CD4-positive, alpha-beta T cell treated with Interferon alpha-2 for 1 hour (primary cell): ENCODE measurements at regions not wholly inside any gene's neighbourhood (a gene's known extent, or its start where the extent isn't known, plus 50 kb on each side); places are given as distances from the start of the nearest gene placed in this dataset.
A peak's percentile ranks its signal among the peaks of the same experiment; 100 is the strongest.
"Not testable (repeated sequence)": the region's sequence is repeated elsewhere in the genome, so short reads cannot be mapped to it uniquely, and the experiment has no call there.

Experiments used
- DNase-seq, 2 donors: peaks; one replicate each; pipeline ENCODE4 v3.0.0-alpha.2; 2020 to 2022

DNA sequence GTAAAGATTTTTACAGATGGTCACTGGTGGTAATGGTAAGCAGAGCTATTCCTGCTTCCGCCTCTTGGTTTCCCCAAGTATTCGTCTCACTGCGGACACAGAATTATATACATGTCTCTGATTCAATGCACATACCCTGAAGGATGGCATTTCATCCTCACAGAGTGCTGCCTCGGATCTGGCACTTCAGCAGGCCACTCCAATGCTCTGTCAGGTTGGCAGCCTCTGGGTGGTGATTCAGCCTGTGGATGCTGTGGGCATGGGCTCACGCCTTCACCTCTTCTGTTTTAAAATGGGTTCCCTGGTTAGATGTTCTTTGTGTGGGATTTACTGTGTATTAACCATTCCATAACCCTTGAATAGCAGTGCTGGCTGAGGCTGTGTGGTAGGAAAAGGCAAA is 182.6 kb upstream of the ZNF608 start:
- DNase-seq: no peak

DNA sequence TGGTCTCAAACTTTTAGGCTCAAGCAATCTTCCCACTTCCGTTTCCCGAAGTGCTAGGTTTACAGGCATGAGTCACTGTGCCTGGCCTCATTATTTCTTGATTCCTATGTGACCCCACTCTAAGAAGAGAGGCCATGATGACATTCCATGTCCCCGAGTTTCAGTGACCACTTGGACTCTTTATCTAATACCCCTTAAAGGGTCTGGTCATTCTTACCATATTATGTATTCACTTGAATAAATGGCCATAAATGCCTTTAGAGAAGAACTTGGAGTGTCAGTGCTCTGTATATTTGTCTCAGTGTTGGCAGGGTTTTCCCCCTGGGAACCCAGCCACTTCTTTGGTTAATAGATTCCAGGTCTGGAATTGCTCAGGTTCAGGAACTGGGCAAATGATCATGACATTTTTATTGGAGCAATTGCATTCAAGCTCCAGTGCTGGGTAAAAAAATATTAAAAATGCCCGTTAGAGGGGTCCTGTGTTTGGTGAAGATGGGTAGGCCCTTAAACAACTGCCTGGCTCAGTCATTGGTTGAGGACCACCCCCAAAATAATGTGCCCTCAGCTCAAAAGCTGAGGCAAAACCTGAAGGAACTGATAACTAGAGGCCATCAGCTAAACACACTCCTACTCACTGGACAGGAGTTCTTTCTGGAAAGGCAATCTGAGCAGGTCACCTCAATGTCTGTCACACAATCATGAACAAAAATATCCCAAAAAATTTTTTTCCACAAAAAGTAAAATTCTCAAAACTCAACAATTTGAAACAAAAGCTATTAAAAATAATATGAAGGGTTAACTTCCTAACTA is 186.6 kb upstream of the ZNF608 start:
- no peak for DNase-seq

DNA sequence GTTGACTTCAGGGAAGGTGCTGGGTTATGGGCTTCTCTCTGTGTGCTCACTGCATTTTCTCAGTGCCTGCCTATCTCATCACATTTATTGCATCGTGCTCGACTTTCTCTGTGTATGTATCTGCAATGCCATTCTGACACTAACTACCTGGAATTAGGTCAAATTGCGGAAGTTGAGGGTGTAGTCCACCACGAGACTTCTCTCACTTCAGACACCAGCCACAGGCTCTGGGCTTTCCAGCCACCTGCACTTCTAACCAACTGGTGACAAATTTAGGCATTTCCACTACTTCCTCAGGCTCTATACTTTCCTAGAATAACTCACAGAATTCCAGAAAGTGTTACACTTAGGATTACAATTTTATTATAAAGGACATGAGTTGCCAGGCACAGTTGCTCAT is 188.6 kb upstream of the ZNF608 start:
- DNase-seq: peak; percentile 18 to 64

DNA sequence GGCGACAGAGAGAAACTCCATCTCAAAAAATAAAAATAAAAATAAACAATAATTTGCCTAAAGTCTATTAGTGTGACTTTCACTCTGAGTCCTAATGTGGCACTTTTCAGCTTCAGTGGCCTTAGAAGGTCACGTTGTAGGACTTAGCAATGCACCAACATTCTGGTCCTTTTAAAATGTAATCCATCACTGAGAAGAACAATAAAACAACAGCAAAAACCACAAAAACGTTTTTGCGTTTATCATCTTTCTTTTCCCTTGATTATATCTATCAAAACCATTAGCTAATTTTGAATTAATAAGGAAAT is 190.1 kb upstream of the ZNF608 start:
- no peak for DNase-seq

DNA sequence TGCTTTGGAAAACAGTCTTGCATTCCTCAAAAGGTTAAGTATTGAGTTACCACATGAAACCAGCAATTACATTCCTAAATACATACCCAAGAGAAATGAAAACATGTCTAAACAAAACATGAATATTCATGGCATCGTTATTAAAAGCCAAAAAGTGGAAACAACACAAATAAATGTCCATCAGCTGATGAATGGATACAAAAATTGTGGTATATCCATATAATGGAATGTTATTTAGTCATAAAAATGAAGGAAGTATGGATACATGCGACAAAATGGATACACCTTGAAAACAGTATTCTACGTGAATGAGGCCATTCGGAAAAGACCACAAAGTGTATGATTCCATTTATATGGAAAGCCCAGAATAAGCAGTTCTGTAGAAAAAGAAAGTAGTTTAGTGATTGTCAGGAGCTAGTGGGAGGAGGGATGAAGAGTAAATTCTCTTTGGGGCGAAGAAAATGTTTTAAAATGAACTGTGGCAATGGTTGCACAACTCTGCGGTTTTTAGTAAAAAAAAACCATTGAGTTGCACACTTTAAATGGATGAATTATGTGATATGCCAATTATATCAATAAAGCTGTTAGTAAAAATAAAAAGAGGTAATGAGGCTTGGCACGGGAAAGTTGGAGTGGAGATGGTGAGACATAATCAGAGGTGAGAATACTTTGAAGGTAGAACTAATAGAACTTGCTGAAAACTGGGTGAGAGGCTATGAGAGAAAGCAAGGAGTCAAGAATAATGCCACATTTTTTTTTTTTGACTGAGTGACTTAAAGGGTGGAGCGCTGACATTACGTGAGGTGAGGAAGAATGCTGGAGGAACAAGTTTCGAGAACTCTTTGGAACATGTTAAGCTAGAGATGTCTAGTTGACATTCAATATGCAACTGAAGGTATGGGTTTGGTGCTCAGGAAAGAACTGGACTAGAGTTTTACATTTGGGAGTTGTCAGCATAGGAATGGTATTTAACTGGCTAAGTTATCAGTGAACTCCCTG is 194.9 kb upstream of the ZNF608 start:
- no peak for DNase-seq

GRCh38 chr5:124948062-124948753 is 201.8 kb upstream of the ZNF608 start:
- no peak for DNase-seq

DNA sequence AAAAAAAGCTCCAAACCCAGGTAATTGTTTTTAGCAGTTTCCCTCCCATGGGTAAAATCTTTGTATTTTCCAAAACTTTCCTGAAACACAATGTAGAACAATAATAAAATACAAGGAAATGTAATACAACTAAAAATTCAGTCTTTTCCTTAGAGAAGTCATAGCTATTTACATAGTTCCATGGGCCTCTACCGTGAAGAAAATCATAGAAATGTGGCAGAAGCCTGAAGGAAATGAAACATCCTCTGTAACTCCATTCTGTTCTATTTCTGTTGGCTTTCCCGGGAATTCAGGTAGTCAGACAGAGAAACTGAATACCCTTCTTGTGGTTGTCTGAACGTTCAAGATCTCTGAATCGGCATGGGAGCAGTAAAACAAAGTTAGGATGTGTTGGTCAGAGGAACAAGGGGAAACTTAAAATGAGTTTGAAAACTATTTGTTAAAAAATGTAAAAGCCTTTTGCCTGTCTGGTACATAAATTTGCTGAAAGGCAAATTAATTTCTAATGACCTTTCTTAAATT is 202.4 kb upstream of the ZNF608 start:
- DNase-seq: no peak

DNA sequence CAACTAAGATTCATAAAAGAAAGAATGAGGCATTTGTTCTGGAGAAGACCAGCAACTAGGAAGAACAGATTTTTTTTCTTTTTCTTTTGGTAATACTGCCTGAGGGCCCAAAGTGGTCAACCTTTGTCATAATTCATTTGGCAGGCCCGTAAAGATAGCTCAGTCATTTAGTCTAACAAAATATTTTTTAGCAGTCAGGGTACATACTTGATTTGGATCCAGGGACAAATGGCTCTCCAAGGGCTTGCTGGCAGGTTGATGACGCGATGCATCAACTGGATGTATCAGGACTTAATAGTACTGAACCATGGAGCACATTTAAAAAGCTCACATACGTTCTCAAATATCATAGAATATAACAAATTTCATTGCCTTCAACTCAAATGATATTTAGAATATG is 203.4 kb upstream of the ZNF608 start:
- no peak for DNase-seq

DNA sequence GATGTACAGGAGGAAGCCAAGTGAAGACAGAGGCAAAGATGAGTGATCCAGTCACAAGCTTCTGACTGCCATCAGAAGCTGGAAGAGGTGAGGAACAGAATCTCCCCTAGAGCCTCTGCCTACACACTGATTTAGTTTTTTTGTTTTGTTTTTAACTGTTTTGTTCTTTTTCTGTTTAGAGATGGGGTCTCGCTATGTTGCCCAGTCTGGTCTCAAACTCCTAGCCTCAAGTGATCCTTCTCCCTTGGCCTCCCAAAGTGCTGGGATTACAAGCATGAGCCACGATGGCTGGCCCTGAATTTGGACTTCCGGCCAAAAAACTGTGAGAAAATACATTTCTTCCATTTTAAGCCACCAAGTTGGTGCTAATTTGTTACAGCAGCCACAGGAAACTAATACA is 204.7 kb upstream of the ZNF608 start:
- DNase-seq: no peak

DNA sequence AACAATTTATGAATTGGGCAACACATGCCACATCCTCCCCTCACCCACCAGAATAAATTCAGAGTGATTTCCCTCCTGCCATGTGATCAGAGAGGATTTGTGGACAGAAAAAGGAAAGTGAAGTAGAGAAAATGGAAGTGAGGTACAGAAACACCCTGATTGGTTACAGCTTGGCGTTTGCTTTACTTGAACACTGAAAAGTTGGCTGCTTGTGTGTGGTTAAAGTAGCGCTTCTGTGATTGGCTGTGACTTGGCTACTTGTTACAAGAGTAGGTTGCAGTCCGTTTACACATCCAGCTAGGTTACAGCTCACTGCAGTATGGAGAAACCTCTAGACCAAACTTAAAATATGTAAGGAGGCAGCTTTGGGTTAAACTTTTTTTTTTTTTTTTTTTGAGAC is 205.2 kb upstream of the ZNF608 start:
- DNase-seq: peak; percentile 20 to 26

- peak in 1 of 2 donors; percentile 18 for DNase-seq
Measured at GRCh38 chr5:124952079-124952478, 205.6 kb upstream of the ZNF608 start.

DNA sequence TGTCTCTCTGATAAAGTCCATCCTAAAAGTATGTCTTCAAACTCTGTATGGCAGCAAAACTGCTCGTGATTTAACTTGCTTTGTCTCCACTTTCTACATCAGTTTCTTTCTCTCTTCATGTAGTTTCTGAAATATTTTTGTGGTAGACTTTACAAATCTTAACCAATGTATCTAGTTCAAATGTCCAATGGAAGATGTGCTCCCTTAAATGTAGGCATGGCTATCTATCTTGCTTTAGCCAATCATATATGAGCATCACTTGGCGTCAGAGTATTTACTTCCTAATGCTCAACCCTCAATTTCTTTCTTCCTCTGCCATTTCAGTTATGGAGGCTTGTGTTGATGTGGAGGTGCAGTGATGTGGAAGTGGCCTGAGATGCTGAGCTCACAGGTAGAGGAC is 206.1 kb upstream of the ZNF608 start:
- no peak for DNase-seq

GRCh38 chr5:124954784-124955183 is 208.3 kb upstream of the ZNF608 start:
- no peak for DNase-seq

- no peak for DNase-seq
Measured at GRCh38 chr5:124956471-124957029, 210.1 kb upstream of the ZNF608 start.

DNA sequence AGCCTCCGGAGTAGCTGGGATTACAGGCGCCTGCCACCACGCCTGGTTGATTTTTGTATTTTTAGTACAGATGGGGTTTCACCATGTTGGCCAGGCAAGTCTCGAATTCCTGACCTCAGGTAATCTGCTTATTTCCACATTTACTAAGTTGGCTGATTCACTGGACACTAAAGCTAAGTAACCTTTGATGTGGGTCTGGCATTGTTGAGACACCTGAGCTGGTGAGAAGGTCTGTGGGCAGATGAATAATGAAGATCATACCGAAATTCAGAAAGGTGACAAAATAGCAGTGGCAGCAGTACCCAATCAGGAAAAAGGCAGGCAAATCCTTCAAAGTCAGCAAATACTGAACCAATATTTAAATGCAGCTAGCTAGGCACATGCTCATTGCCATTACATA is 210.6 kb upstream of the ZNF608 start:
- DNase-seq: no peak

GRCh38 chr5:124960266-124960665 is 213.8 kb upstream of the ZNF608 start:
- no peak for DNase-seq

GRCh38 chr5:124961521-124961920 is 215.1 kb upstream of the ZNF608 start:
- DNase-seq: no peak

GRCh38 chr5:124962111-124962510 is 215.7 kb upstream of the ZNF608 start:
- no peak for DNase-seq

- no peak for DNase-seq
Measured at GRCh38 chr5:124962735-124963134, 216.3 kb upstream of the ZNF608 start.

DNA sequence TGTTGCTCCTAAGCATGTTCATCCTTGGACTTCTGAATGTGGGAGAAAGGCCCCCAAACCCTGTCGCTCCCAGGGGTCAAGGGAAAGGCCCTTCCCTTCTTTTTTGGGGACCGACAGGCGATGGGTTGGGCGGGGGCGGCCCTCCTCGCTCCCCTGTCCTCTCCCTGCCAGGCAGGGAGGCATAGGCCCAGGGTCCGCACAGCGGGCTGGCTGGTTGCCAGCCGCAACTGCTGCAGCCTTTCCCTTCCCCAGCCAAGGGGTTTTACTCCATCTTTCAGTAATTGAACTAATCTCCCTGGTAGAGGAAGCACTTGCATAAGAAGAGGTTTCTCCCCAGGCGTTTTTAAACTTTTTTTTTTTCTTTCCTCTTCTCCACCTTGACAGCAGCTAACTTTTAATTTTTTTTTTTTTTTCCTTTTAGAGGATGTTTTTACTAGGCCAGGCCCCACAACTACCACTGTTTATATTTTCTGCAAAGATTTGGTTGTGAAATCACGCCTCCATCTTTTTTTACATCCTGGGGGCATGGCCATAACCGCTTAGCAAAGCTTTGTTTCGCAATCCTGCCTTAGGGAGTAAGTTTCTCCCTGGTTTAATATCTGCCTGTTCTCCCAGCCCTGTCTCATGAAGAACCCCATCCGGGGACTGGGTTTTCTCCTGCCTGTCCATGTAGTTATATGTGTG is 216.9 kb upstream of the ZNF608 start:
- no peak for DNase-seq

- not testable (repeated sequence) for DNase-seq
Measured at GRCh38 chr5:124966741-124967140, 220.3 kb upstream of the ZNF608 start.

DNA sequence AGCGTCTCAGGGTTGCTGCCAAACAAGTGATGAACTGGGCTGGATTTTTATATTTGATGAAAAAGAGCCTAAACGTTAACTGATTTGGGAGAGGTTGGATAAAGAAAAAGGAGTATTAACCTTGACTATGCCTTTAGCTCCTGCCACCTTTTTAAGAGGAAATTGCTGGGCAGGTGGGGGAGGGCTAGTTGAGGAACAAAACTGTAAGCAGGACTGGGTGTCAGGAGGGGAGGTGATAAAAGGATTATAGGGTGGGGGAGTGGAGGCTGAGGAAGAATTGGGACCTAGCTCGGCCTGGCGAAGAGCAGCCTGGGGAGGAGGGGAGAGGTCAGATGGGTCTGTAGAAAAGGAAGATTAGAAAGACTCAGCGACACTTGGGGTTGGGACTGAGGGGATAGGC is 223.9 kb upstream of the ZNF608 start:
- not testable (repeated sequence) for DNase-seq
